ENCODE measurements at regions not wholly inside any gene's neighbourhood (a gene's known extent, or its start where the extent isn't known, plus 50 kb on each side); places are given as distances from the start of the nearest gene placed in this dataset.

- TF ChIP-seq, protein P1, sequence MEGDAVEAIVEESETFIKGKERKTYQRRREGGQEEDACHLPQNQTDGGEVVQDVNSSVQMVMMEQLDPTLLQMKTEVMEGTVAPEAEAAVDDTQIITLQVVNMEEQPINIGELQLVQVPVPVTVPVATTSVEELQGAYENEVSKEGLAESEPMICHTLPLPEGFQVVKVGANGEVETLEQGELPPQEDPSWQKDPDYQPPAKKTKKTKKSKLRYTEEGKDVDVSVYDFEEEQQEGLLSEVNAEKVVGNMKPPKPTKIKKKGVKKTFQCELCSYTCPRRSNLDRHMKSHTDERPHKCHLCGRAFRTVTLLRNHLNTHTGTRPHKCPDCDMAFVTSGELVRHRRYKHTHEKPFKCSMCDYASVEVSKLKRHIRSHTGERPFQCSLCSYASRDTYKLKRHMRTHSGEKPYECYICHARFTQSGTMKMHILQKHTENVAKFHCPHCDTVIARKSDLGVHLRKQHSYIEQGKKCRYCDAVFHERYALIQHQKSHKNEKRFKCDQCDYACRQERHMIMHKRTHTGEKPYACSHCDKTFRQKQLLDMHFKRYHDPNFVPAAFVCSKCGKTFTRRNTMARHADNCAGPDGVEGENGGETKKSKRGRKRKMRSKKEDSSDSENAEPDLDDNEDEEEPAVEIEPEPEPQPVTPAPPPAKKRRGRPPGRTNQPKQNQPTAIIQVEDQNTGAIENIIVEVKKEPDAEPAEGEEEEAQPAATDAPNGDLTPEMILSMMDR (IDR thresholded peaks at IDR 0.05; ENCODE audit: insufficient read depth, low read depth, low read length) = no peak
- H3K4me3 ChIP-seq (ENCODE audit: low read depth, low read length) = no peak overlapping the region
- no peak for DNase-seq (ENCODE audit: low read depth)
Observed at GRCh38 chr4:114208574-114209151, 229.2 kb upstream of the ARSJ start.

DNA sequence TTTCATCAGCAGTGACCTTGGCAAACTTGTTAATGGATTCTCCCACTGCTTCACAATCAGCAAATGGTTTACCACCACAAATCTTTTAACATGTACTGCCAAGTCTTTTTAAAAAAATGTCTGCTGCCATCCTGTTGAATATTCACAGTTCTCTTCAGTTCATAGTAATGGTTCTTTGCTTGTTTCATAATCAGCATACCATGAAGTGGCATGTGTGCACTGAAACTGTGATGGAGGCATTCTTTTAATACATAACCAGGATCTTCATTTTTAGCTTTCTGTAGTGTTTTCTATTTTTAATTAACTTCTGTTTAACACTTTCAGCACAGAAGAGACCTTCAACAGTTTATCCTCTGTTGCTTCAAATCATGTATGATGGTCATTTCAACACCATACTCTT lies 230.1 kb upstream of the ARSJ start:
- TF ChIP-seq, protein P1 (IDR thresholded peaks at IDR 0.05; ENCODE audit: insufficient read depth, low read depth, low read length) = no peak
- no peak for DNase-seq (ENCODE audit: low read depth)
- H3K4me3 ChIP-seq (ENCODE audit: low read depth, low read length) = no peak overlapping the region

GRCh38 chr4:114211556-114211955 lies 232.1 kb upstream of the ARSJ start:
- TF ChIP-seq, protein P1 (IDR thresholded peaks at IDR 0.05; ENCODE audit: insufficient read depth, low read depth, low read length) = no peak
- H3K4me3 ChIP-seq (ENCODE audit: low read depth, low read length) = no peak overlapping the region
- no peak for DNase-seq (ENCODE audit: low read depth)

DNA sequence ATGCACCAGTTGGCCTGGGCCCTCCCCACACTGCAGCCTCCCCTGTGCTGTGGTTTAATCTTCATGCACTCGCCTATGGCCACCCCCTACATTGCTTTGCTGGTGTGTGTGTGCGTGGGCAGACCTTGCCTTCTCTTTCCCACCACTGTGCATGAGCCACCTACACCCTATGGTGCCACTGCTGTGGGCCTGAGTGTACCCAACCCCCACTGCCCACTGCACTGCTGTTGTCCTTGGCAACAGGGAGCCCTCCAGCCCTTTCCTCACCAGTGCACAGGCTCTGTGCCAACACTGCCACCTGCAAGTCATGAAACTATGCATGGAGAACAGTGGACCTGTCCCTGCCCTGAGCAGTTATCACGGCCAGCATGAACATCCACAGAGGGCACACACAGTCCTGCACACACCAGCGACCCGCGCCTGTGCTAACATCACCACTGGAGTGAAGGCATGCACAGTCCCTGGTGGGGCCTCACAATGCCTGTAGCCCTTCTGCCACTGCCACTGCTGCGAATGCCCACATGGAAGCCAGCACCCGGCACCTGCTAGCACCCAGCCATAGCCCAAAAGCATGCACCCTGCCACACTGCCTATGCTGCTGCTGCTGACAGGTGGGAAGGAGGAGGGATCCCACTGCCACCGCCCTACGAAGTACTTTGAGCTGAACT lies 237.8 kb upstream of the ARSJ start:
- no peak for DNase-seq (ENCODE audit: low read depth)
- TF ChIP-seq, protein P1 (IDR thresholded peaks at IDR 0.05; ENCODE audit: insufficient read depth, low read depth, low read length) = no peak

DNA sequence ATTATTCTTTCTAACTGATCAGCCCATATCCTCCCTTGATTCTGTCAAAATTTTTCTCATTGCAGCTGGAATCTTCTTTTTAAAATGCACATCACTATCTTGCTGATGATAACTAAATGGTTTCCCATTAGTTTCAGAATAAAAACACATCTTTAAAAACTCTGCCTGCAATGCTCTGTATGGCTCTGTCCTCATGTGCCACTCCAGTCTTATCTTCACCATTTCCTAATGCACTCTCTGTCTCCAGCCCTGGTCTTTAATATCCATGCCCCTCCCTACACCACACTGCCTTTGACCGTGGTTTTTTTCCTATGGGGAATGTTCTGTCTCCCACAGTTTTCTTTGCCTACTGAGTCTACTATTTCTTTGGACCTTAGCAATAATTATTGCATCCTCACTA lies 244.1 kb upstream of the ARSJ start:
- no peak overlapping the region for H3K4me3 ChIP-seq (ENCODE audit: low read depth, low read length)
- no peak for DNase-seq (ENCODE audit: low read depth)
- TF ChIP-seq, protein P1 (IDR thresholded peaks at IDR 0.05; ENCODE audit: insufficient read depth, low read depth, low read length) = no peak

More for the DNA sequence above, 237.8 kb upstream of the ARSJ start:
- no peak overlapping the region for H3K4me3 ChIP-seq (ENCODE audit: low read depth, low read length)

DNA sequence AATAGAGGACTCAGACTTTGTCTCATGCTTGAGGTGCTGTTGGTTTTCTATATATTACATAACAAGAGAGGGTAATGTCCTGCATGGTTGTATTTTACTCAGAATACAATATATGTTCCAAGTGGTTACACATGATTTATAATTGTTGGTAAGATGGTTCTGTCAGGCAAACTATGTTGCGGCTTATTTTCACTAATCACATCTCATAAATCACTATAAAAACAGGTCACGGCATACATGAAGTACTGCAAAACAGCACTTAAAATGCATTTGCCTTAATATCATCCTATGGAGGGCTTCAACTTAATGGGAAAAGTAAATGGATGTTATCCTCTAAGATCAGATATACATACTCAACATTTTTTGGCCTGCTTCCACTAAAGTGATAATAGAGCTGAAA lies 246.0 kb upstream of the ARSJ start:
- TF ChIP-seq, protein P1 (IDR thresholded peaks at IDR 0.05; ENCODE audit: insufficient read depth, low read depth, low read length) = no peak
- no peak for DNase-seq (ENCODE audit: low read depth)
- no peak overlapping the region for H3K4me3 ChIP-seq (ENCODE audit: low read depth, low read length)

All from fibroblast of villous mesenchyme (primary cell).